Ovary (tissue), 3 donors: ENCODE measurements at regions not wholly inside any gene's neighbourhood (a gene's known extent, or its start where the extent isn't known, plus 50 kb on each side); places are given as distances from the start of the nearest gene placed in this dataset.
"Not testable (repeated sequence)": the region's sequence is repeated elsewhere in the genome, so short reads cannot be mapped to it uniquely, and the experiment has no call there.

ENCODE experiments used
- CTCF ChIP-seq, 3 donors: fragments of 450-650 bp in 2 of 3; fragments of 200-600 bp in 1 of 3; IDR thresholded peaks; one replicate each; pipeline versions ENCODE4 v1.5.1 to v1.8.0; 2016 to 2022; ENCODE audit warnings: antibody characterized with exemption in 3 of 3, mild to moderate bottlenecking in 1 of 3
- POLR2A ChIP-seq: fragments of 450-650 bp; IDR thresholded peaks from one replicate; pipeline ENCODE4 v1.6.1; 2017; ENCODE audit warnings: antibody characterized with exemption, mild to moderate bottlenecking, moderate library complexity
- donor health status: DM: no; HTN: no; CAD: no.

- TF ChIP-seq CTCF (IDR thresholded peaks at IDR 0.05); POLR2A: not testable (repeated sequence)
These were observed 351.2 kb upstream of the PLGLB2 start for GRCh38 chr2:87396551-87397265.
